ENCODE measurements at regions not wholly inside any gene's neighbourhood (a gene's known extent, or its start where the extent isn't known, plus 50 kb on each side); places are given as distances from the start of the nearest gene placed in this dataset.

- H3K4me1 ChIP-seq (ENCODE audit: insufficient read depth, low read length, poor library complexity, severe bottlenecking): no peaks in the 10 kb centered on the region
- BruUV-seq (replicated peaks): no TSS peak
- H3K27ac ChIP-seq (ENCODE audit: low read depth, low read length, poor library complexity, severe bottlenecking): no peak overlapping the region
- ChIA-PET POLR2A (interaction anchor here (0.7 kb wide), 2 partner anchors 61 to 264 kb away, joined by 3 to 6 read pairs; no protein-coding TSS in a partner anchor), CTCF (ENCODE audit: unreplicated experiment) (no interaction called here)
- DNase-seq (ENCODE audit: low spot score): no peak
- TF ChIP-seq EZH2phosphoT487 (IDR thresholded peaks at IDR 0.05; ENCODE audit: borderline replicate concordance, low read depth, low read length) (no peak), CTCF (conservative IDR thresholded peaks at IDR 0.05; ENCODE audit: low read length) (no peak)
- no peaks in the 10 kb centered on the region for H3K79me2 ChIP-seq (ENCODE audit: insufficient read depth, low read depth, low read length)
- no peak overlapping the region for H3K4me3 ChIP-seq (ENCODE audit: low read depth, low read length, poor library complexity, severe bottlenecking)
- no peak overlapping the region for H2AFZ ChIP-seq (ENCODE audit: low read length)
- intact Hi-C loops (cut with micrococcal nuclease; ENCODE audit: unreplicated experiment): no loop called here
- peaks cover 18% of the 10 kb centered on the region; the same call in 1 of the 2 replicates for H3K9me3 ChIP-seq (ENCODE audit: low read length)
- H3K9me2 ChIP-seq (ENCODE audit: insufficient read depth, low read length): no peaks in the 10 kb centered on the region
- no peaks in the 10 kb centered on the region for H4K20me1 ChIP-seq (ENCODE audit: insufficient read depth, low read length)
- no peak overlapping the region for H3K4me2 ChIP-seq (ENCODE audit: low read length)
- no peaks in the 10 kb centered on the region for H3K36me3 ChIP-seq (ENCODE audit: insufficient read depth, low read length)
Observed at GRCh38 chr15:46126581-46126980, 491.8 kb downstream of the SQOR start.

- CTCF ChIA-PET (ENCODE audit: unreplicated experiment): no interaction called here
- no peaks in the 10 kb centered on the region for H3K9me2 ChIP-seq (ENCODE audit: insufficient read depth, low read length)
- no peaks in the 10 kb centered on the region for H3K36me3 ChIP-seq (ENCODE audit: insufficient read depth, low read length)
- no peak overlapping the region for H3K4me3 ChIP-seq (ENCODE audit: low read depth, low read length, poor library complexity, severe bottlenecking)
- intact Hi-C loops (cut with micrococcal nuclease; ENCODE audit: unreplicated experiment): no loop called here
- BruUV-seq (replicated peaks): no TSS peak
- POLR2A ChIA-PET: no interaction called here
- no peak overlapping the region for H2AFZ ChIP-seq (ENCODE audit: low read length)
- H3K79me2 ChIP-seq (ENCODE audit: insufficient read depth, low read depth, low read length): no peaks in the 10 kb centered on the region
- no peak for DNase-seq (ENCODE audit: low spot score)
- H3K27ac ChIP-seq (ENCODE audit: low read depth, low read length, poor library complexity, severe bottlenecking): no peak overlapping the region
- TF ChIP-seq CTCF (conservative IDR thresholded peaks at IDR 0.05; ENCODE audit: low read length): no peak
- no peak for TF ChIP-seq EZH2phosphoT487 (IDR thresholded peaks at IDR 0.05; ENCODE audit: borderline replicate concordance, low read depth, low read length)
- peaks cover 18% of the 10 kb centered on the region; the same call in 1 of the 2 replicates for H3K9me3 ChIP-seq (ENCODE audit: low read length)
- H3K4me2 ChIP-seq (ENCODE audit: low read length): no peak overlapping the region
- H3K4me1 ChIP-seq (ENCODE audit: insufficient read depth, low read length, poor library complexity, severe bottlenecking): no peaks in the 10 kb centered on the region
- H4K20me1 ChIP-seq (ENCODE audit: insufficient read depth, low read length): no peaks in the 10 kb centered on the region
Observed at GRCh38 chr15:46127361-46127874, 492.6 kb downstream of the SQOR start.

GRCh38 chr15:46129145-46129544, 494.3 kb downstream of the SQOR start:
- H3K4me2 ChIP-seq (ENCODE audit: low read length): no peak overlapping the region
- POLR2A ChIA-PET: interaction anchor here (1.0 kb wide), 1 partner anchor 15 kb away, joined by 3 read pairs; no protein-coding TSS in a partner anchor
- no peak overlapping the region for H3K27ac ChIP-seq (ENCODE audit: low read depth, low read length, poor library complexity, severe bottlenecking)
- BruUV-seq (replicated peaks): no TSS peak
- no peak overlapping the region for H2AFZ ChIP-seq (ENCODE audit: low read length)
- no peak for TF ChIP-seq CTCF (conservative IDR thresholded peaks at IDR 0.05; ENCODE audit: low read length)
- no peak for TF ChIP-seq EZH2phosphoT487 (IDR thresholded peaks at IDR 0.05; ENCODE audit: borderline replicate concordance, low read depth, low read length)
- H3K4me3 ChIP-seq (ENCODE audit: low read depth, low read length, poor library complexity, severe bottlenecking): no peak overlapping the region
- intact Hi-C loops (cut with micrococcal nuclease; ENCODE audit: unreplicated experiment): no loop called here
- CTCF ChIA-PET (ENCODE audit: unreplicated experiment): no interaction called here
- H3K79me2 ChIP-seq (ENCODE audit: insufficient read depth, low read depth, low read length): no peaks in the 10 kb centered on the region
- no peaks in the 10 kb centered on the region for H3K9me2 ChIP-seq (ENCODE audit: insufficient read depth, low read length)
- no peaks in the 10 kb centered on the region for H3K36me3 ChIP-seq (ENCODE audit: insufficient read depth, low read length)
- no peak for DNase-seq (ENCODE audit: low spot score)
- no peaks in the 10 kb centered on the region for H3K4me1 ChIP-seq (ENCODE audit: insufficient read depth, low read length, poor library complexity, severe bottlenecking)
- no peaks in the 10 kb centered on the region for H4K20me1 ChIP-seq (ENCODE audit: insufficient read depth, low read length)
- 0 out of 2 replicates have a peak, but pooled peaks cover 2% of the 10 kb centered on the region for H3K9me3 ChIP-seq (ENCODE audit: low read length)

Measured in OCI-LY7 (cell line).